ENCODE measurements at regions not wholly inside any gene's neighbourhood (a gene's known extent, or its start where the extent isn't known, plus 50 kb on each side); places are given as distances from the start of the nearest gene placed in this dataset.

GRCh38 chr14:55734731-55735130, 154.7 kb downstream of the KTN1 start:
- DNase-seq (ENCODE audit: extremely low spot score, insufficient read length, low read depth): no peak
- FAIRE-seq: no peak

- no peak for DNase-seq (ENCODE audit: extremely low spot score, insufficient read length, low read depth)
- FAIRE-seq: no peak
These were observed 160.1 kb downstream of the KTN1 start for GRCh38 chr14:55739967-55740648.

- FAIRE-seq (no peak), DNase-seq (ENCODE audit: extremely low spot score, insufficient read length, low read depth) (no peak)
These were observed 160.6 kb downstream of the KTN1 start for GRCh38 chr14:55740649-55740989.

GRCh38 chr14:55741240-55741639, 161.2 kb downstream of the KTN1 start:
- FAIRE-seq: no peak

GRCh38 chr14:55743551-55743950, 163.5 kb downstream of the KTN1 start:
- no peak for FAIRE-seq
- no peak for DNase-seq (ENCODE audit: extremely low spot score, insufficient read length, low read depth)

More at GRCh38 chr14:55741240-55741639, 161.2 kb downstream of the KTN1 start:
- DNase-seq (ENCODE audit: extremely low spot score, insufficient read length, low read depth): no peak

- DNase-seq (ENCODE audit: extremely low spot score, insufficient read length, low read depth) (no peak), FAIRE-seq (no peak)
These were observed 164.3 kb downstream of the KTN1 start for GRCh38 chr14:55744321-55744720.

GRCh38 chr14:55745906-55746305, 165.9 kb downstream of the KTN1 start:
- FAIRE-seq (no peak), DNase-seq (ENCODE audit: extremely low spot score, insufficient read length, low read depth) (no peak)

- DNase-seq (ENCODE audit: extremely low spot score, insufficient read length, low read depth) (no peak), FAIRE-seq (no peak)
These were observed 166.6 kb downstream of the KTN1 start for GRCh38 chr14:55746558-55746957.

- FAIRE-seq: no peak
- no peak for DNase-seq (ENCODE audit: extremely low spot score, insufficient read length, low read depth)
These were observed 167.2 kb downstream of the KTN1 start for GRCh38 chr14:55747186-55747585.

GRCh38 chr14:55749201-55749812, 169.3 kb downstream of the KTN1 start:
- DNase-seq (ENCODE audit: extremely low spot score, insufficient read length, low read depth) (no peak), FAIRE-seq (no peak)

- no peak for FAIRE-seq
- no peak for DNase-seq (ENCODE audit: extremely low spot score, insufficient read length, low read depth)
These were observed 169.9 kb downstream of the KTN1 start for GRCh38 chr14:55749946-55750345.

- FAIRE-seq (no peak), DNase-seq (ENCODE audit: extremely low spot score, insufficient read length, low read depth) (no peak)
These were observed 172.8 kb downstream of the KTN1 start for GRCh38 chr14:55752580-55753390.

- FAIRE-seq: no peak
- no peak for DNase-seq (ENCODE audit: extremely low spot score, insufficient read length, low read depth)
These were observed 174.5 kb downstream of the KTN1 start for GRCh38 chr14:55754471-55754870.

GRCh38 chr14:55754871-55755270, 174.9 kb downstream of the KTN1 start:
- DNase-seq (ENCODE audit: extremely low spot score, insufficient read length, low read depth) (no peak), FAIRE-seq (no peak)

- no peak for FAIRE-seq
- no peak for DNase-seq (ENCODE audit: extremely low spot score, insufficient read length, low read depth)
These were observed 176.1 kb downstream of the KTN1 start for GRCh38 chr14:55756078-55756477.

GRCh38 chr14:55756557-55756956, 176.6 kb downstream of the KTN1 start:
- FAIRE-seq (no peak), DNase-seq (ENCODE audit: extremely low spot score, insufficient read length, low read depth) (no peak)

- no peak for FAIRE-seq
These were observed 178.8 kb downstream of the KTN1 start for GRCh38 chr14:55758796-55759195.

GRCh38 chr14:55760789-55761566, 181.0 kb downstream of the KTN1 start:
- FAIRE-seq (no peak), DNase-seq (ENCODE audit: extremely low spot score, insufficient read length, low read depth) (no peak)

More at GRCh38 chr14:55758796-55759195, 178.8 kb downstream of the KTN1 start:
- no peak for DNase-seq (ENCODE audit: extremely low spot score, insufficient read length, low read depth)

- FAIRE-seq: no peak
These were observed 181.6 kb downstream of the KTN1 start for GRCh38 chr14:55761651-55762050.

GRCh38 chr14:55762595-55763232, 182.7 kb downstream of the KTN1 start:
- FAIRE-seq (peak; percentile 26), DNase-seq (ENCODE audit: extremely low spot score, insufficient read length, low read depth) (no peak)

More at GRCh38 chr14:55761651-55762050, 181.6 kb downstream of the KTN1 start:
- DNase-seq (ENCODE audit: extremely low spot score, insufficient read length, low read depth): no peak

All from GM18507 (cell line).